H1 (cell line): ENCODE measurements at regions not wholly inside any gene's neighbourhood (a gene's known extent, or its start where the extent isn't known, plus 50 kb on each side); places are given as distances from the start of the nearest gene placed in this dataset.

Source experiments
- CTCF ChIA-PET: fragments of 300-600 bp; sonication (Branson Sonifier 250); formaldehyde crosslinking; loops from one replicate; lab custom pipeline; 2021; ENCODE audit not compliant: partially characterized antibody; lab: Charles Lee
- POLR2A ChIA-PET: fragments of 300-600 bp; sonication (Branson Sonifier 250); formaldehyde crosslinking; loops from one replicate; lab custom pipeline; 2021; ENCODE audit warnings: inconsistent platforms; ENCODE audit not compliant: partially characterized antibody; lab: Charles Lee
- DNase-seq, 2 experiments: peaks; one replicate each; pipeline versions ENCODE4 v3.0.0 to v3.0.0-alpha.2; 2010 to 2022; ENCODE audit warnings: low spot score in 2 of 2, low read depth in 1 of 2, mixed read lengths in 1 of 2
- FAIRE-seq: peaks from 2 replicates; lab custom pipeline; 2011; peaks lifted over from hg19 to GRCh38; lab: Jason Lieb, UNC
- H2AFZ ChIP-seq: 2 replicates; pipeline ENCODE4 v1.8.1; 2012; ENCODE audit warnings: low read length, inconsistent platforms
- H2AK5ac ChIP-seq: 2 replicates; pipeline ENCODE4 v1.6.1; 2013; ENCODE audit warnings: low read depth, low read length
- H2BK120ac ChIP-seq: replicated peaks from 2 replicates; pipeline ENCODE3; 2013; ENCODE audit warnings: low read depth, low read length, inconsistent platforms
- H2BK12ac ChIP-seq: 2 replicates; pipeline ENCODE4 v1.6.1; 2013; ENCODE audit warnings: low read depth, low read length
- H2BK15ac ChIP-seq: 2 replicates; pipeline ENCODE4 v1.6.1; 2013; ENCODE audit warnings: low read length
- H2BK20ac ChIP-seq: 2 replicates; pipeline ENCODE4 v1.6.1; 2013; ENCODE audit warnings: low read length
- H2BK5ac ChIP-seq: 2 replicates; pipeline ENCODE4 v1.6.1; 2013; ENCODE audit warnings: low read depth, low read length
- H3K14ac ChIP-seq: 2 replicates; pipeline ENCODE4 v1.6.1; 2013; ENCODE audit warnings: inconsistent platforms; ENCODE audit not compliant: insufficient read length
- H3K18ac ChIP-seq: 2 replicates; pipeline ENCODE4 v1.6.1; 2013; ENCODE audit warnings: low read length; ENCODE audit errors: extremely low read depth
- H3K23ac ChIP-seq: 2 replicates; pipeline ENCODE4 v1.6.1; 2013; ENCODE audit warnings: inconsistent platforms; ENCODE audit not compliant: insufficient read length
- H3K23me2 ChIP-seq: 2 replicates; pipeline ENCODE4 v1.6.1; 2013; ENCODE audit warnings: low read depth, low read length
- H3K27ac ChIP-seq: 2 replicates; pipeline ENCODE4 v1.6.1; 2011; ENCODE audit warnings: low read depth, low read length, inconsistent platforms
- H3K27me3 ChIP-seq, 4 experiments: replicated peaks in 1 of 4; 1 replicate in 1 of 4; 2 replicates in 3 of 4; pipeline versions ENCODE4 v1.6.1 to v1.8.1; 2011 to 2013; ENCODE audit warnings: low read length in 3 of 4, mild to moderate bottlenecking in 3 of 4, inconsistent platforms in 2 of 4, mixed read lengths in 2 of 4, moderate library complexity in 1 of 4; ENCODE audit not compliant: control insufficient read depth in 3 of 4, insufficient read depth in 3 of 4; ENCODE audit errors: extremely low read depth in 1 of 4
- H3K36me3 ChIP-seq, 4 experiments: 2 replicates each; pipeline versions ENCODE4 v1.6.1 to v1.8.1; 2011 to 2013; ENCODE audit warnings: mild to moderate bottlenecking in 4 of 4, low read length in 3 of 4, moderate library complexity in 2 of 4, control low read depth in 1 of 4, inconsistent platforms in 1 of 4; ENCODE audit not compliant: insufficient read depth in 4 of 4, control insufficient read depth in 2 of 4
- H3K4ac ChIP-seq: replicated peaks from 2 replicates; pipeline ENCODE3; 2013; ENCODE audit warnings: low read length, low read depth, mixed read lengths, inconsistent platforms; ENCODE audit not compliant: insufficient read length
- H3K4me1 ChIP-seq, 4 experiments: replicated peaks in 1 of 4; 1 replicate in 1 of 4; 2 replicates in 3 of 4; pipeline versions ENCODE4 v1.6.1 to v1.8.1; 2011 to 2013; ENCODE audit warnings: low read length in 3 of 4, inconsistent platforms in 2 of 4, mixed read lengths in 1 of 4; ENCODE audit not compliant: insufficient read depth in 4 of 4, control insufficient read depth in 3 of 4
- H3K4me2 ChIP-seq, 2 experiments: 2 replicates each; pipeline versions ENCODE4 v1.6.1 to v1.8.1; 2011 to 2013; ENCODE audit warnings: low read depth in 2 of 2, low read length in 2 of 2, control low read depth in 1 of 2, inconsistent platforms in 1 of 2, mild to moderate bottlenecking in 1 of 2; ENCODE audit not compliant: insufficient read depth in 1 of 2
- H3K4me3 ChIP-seq, 4 experiments: fragments of 200-600, 300-600 bp in 1 of 4; sonication (generic), shearing (Covaris generic), sonication (Bioruptor Twin) in 1 of 4; 2 replicates each; pipeline versions ENCODE4 v1.5.1 to v1.8.1; 2011 to 2016; ENCODE audit warnings: low read length in 4 of 4, low read depth in 3 of 4, control low read depth in 2 of 4, inconsistent platforms in 2 of 4, mild to moderate bottlenecking in 2 of 4, mixed read lengths in 1 of 4, moderate library complexity in 1 of 4; ENCODE audit not compliant: insufficient read depth in 2 of 4; ENCODE audit errors: extremely low read depth in 1 of 4
- H3K56ac ChIP-seq: replicated peaks from 2 replicates; pipeline ENCODE3; 2013; ENCODE audit warnings: low read depth, mild to moderate bottlenecking, mixed read lengths, low read length, inconsistent platforms; ENCODE audit not compliant: insufficient read length
- H3K79me1 ChIP-seq: 2 replicates; pipeline ENCODE4 v1.6.1; 2013; ENCODE audit warnings: low read depth, low read length, control low read depth
- H3K79me2 ChIP-seq, 2 experiments: 2 replicates each; pipeline versions ENCODE4 v1.6.1 to v1.8.1; 2012 to 2013; ENCODE audit warnings: low read length in 2 of 2, mild to moderate bottlenecking in 2 of 2, inconsistent platforms in 1 of 2; ENCODE audit not compliant: insufficient read depth in 2 of 2, control insufficient read depth in 1 of 2
- H3K9ac ChIP-seq, 4 experiments: replicated peaks in 1 of 4; 1 replicate in 1 of 4; 2 replicates in 3 of 4; pipeline versions ENCODE4 v1.6.1 to v1.8.1; 2011 to 2013; ENCODE audit warnings: low read depth in 3 of 4, low read length in 3 of 4, control low read depth in 2 of 4, mild to moderate bottlenecking in 2 of 4, moderate library complexity in 2 of 4, inconsistent platforms in 1 of 4; ENCODE audit errors: extremely low read depth in 1 of 4
- H3K9me3 ChIP-seq, 2 experiments: 2 replicates each; pipeline versions ENCODE4 v1.6.1 to v1.8.1; 2012 to 2013; ENCODE audit warnings: mild to moderate bottlenecking in 2 of 2, moderate library complexity in 2 of 2, control low read depth in 1 of 2, inconsistent platforms in 1 of 2, low read depth in 1 of 2, low read length in 1 of 2, mixed read lengths in 1 of 2; ENCODE audit not compliant: insufficient read depth in 2 of 2
- H4K20me1 ChIP-seq, 2 experiments: replicated peaks in 1 of 2; 2 replicates each; pipeline versions ENCODE3 to v1.8.1; 2011 to 2013; ENCODE audit warnings: inconsistent platforms in 2 of 2, low read length in 2 of 2, mild to moderate bottlenecking in 1 of 2; ENCODE audit not compliant: insufficient read depth in 2 of 2, control insufficient read depth in 1 of 2
- H4K5ac ChIP-seq: 2 replicates; pipeline ENCODE4 v1.6.1; 2013; ENCODE audit warnings: low read length, low read depth, mixed read lengths, inconsistent platforms; ENCODE audit not compliant: insufficient read length
- H4K8ac ChIP-seq: 2 replicates; pipeline ENCODE4 v1.8.0; 2013; ENCODE audit warnings: mild to moderate bottlenecking, moderate library complexity, low read length, inconsistent platforms; ENCODE audit not compliant: insufficient read depth; ENCODE audit errors: extremely low read depth
- H4K91ac ChIP-seq: replicated peaks from 2 replicates; pipeline ENCODE3; 2013; ENCODE audit warnings: low read length, mixed read lengths, inconsistent platforms; ENCODE audit not compliant: insufficient read length
- CBX8 ChIP-seq: fragments of 300-800, 300-1000 bp; sonication (generic); IDR thresholded peaks from 2 replicates; pipeline ENCODE4 v1.7.1; 2016; ENCODE audit warnings: low read depth, low read length, borderline replicate concordance
- HDAC2 ChIP-seq, 2 experiments: fragments of 300-600 bp in 1 of 2; sonication (generic) in 1 of 2; IDR thresholded peaks; 2 replicates each; pipeline ENCODE4 v1.6.1; 2011 to 2012; ENCODE audit warnings: low read depth in 2 of 2, low read length in 2 of 2, mild to moderate bottlenecking in 2 of 2, moderate library complexity in 2 of 2, borderline replicate concordance in 1 of 2, inconsistent platforms in 1 of 2
- KDM1A ChIP-seq: fragments of 200-600, 300-600 bp; sonication (generic); IDR thresholded peaks from 2 replicates; pipeline ENCODE4 v1.7.1; 2016; ENCODE audit warnings: mild to moderate bottlenecking, low read length, borderline replicate concordance
- PHF8 ChIP-seq: fragments of 200-600 bp; sonication (generic); conservative IDR thresholded peaks from 2 replicates; pipeline ENCODE4 v1.7.1; 2012; ENCODE audit warnings: low read depth, mild to moderate bottlenecking, inconsistent platforms, low read length, moderate library complexity
- POLR2A ChIP-seq, 2 experiments: IDR thresholded peaks; 1 replicate in 1 of 2; 2 replicates in 1 of 2; pipeline ENCODE4 v1.6.1; 2011; ENCODE audit warnings: low read depth in 2 of 2, low read length in 2 of 2, mild to moderate bottlenecking in 2 of 2; ENCODE audit errors: control extremely low read depth in 1 of 2
- RNF2 ChIP-seq: fragments of 200-900, 300-1000 bp; sonication (generic); IDR thresholded peaks from 2 replicates; pipeline ENCODE4 v1.7.1; 2016; ENCODE audit warnings: borderline replicate concordance, low read depth, mild to moderate bottlenecking, antibody characterized with exemption, low read length; ENCODE audit not compliant: poor library complexity, severe bottlenecking; ENCODE audit errors: missing control alignments
- SRF ChIP-seq: IDR thresholded peaks from 2 replicates; pipeline ENCODE4 v1.6.1; 2011; ENCODE audit warnings: mild to moderate bottlenecking, low read depth, low read length, moderate library complexity
- TAF1 ChIP-seq: IDR thresholded peaks from 2 replicates; pipeline ENCODE4 v1.6.1; 2011; ENCODE audit warnings: mild to moderate bottlenecking, low read depth, low read length
- YY1 ChIP-seq: IDR thresholded peaks from 2 replicates; pipeline ENCODE4 v1.6.1; 2011; ENCODE audit warnings: low read depth, mild to moderate bottlenecking, low read length
- WGBS, 2 experiments: shearing (Covaris generic) in 1 of 2; methylation state at CpG; one replicate each; pipeline versions ENCODE4 v1.1.6 to v1.1.7; 2013 to 2015; ENCODE audit warnings: low lambda C conversion rate in 2 of 2, mixed read lengths in 2 of 2, inconsistent platforms in 1 of 2, low coverage in 1 of 2, missing lambda C conversion rate in 1 of 2; ENCODE audit not compliant: insufficient replicate concordance in 2 of 2, insufficient coverage in 1 of 2, insufficient read length in 1 of 2; ENCODE audit errors: extremely low coverage in 1 of 2, missing lambda C conversion rate in 1 of 2; 5-methylcytosine and 5-hydroxymethylcytosine counted together
- TF ChIP-seq, protein P1 (sequence below): IDR thresholded peaks from 2 replicates; pipeline ENCODE4 v1.6.1; 2012; ENCODE audit warnings: low read length, inconsistent platforms
- TF ChIP-seq, protein P2 (sequence below): IDR thresholded peaks from 2 replicates; pipeline ENCODE4 v1.6.1; 2011; ENCODE audit warnings: low read length, improper control_type of control experiment

GRCh38 chr2:146131785-146132184 is 1611.9 kb upstream of the ZEB2 start:
- H3K4ac ChIP-seq, result no peak overlapping the region
- DNase-seq, result no peak
- no peak overlapping the region for H2BK120ac ChIP-seq
- H2BK12ac ChIP-seq, result no peak overlapping the region
- no peak overlapping the region for H3K27ac ChIP-seq
- H2AK5ac ChIP-seq, result no peak overlapping the region
- no peak overlapping the region for H4K91ac ChIP-seq
- no peak overlapping the region for H2BK20ac ChIP-seq
- no peak overlapping the region for H4K8ac ChIP-seq
- no peak overlapping the region for H2BK5ac ChIP-seq
- H3K4me1 ChIP-seq, result no peaks in the 10 kb centered on the region
- no peak overlapping the region for H3K4me2 ChIP-seq
- no peak overlapping the region for H3K56ac ChIP-seq
- CTCF ChIA-PET, result no interaction called here
- H3K79me1 ChIP-seq, result no peaks in the 10 kb centered on the region
- FAIRE-seq, result no peak
- no peak overlapping the region for H2AFZ ChIP-seq
- H3K36me3 ChIP-seq, result no peaks in the 10 kb centered on the region
- H3K14ac ChIP-seq, result no peak overlapping the region
- no peak overlapping the region for H3K4me3 ChIP-seq
- H3K18ac ChIP-seq, result no peak overlapping the region
- WGBS, 2 experiments, result 95% methylated on average over 1 of the region's 1 CpG; no CpG with 5 or more reads in 1 of the 2 experiments
- H3K79me2 ChIP-seq, result no peaks in the 10 kb centered on the region
- H3K23ac ChIP-seq, result no peak overlapping the region
- no peak overlapping the region for H3K9ac ChIP-seq
- no peak overlapping the region for H2BK15ac ChIP-seq
- H4K5ac ChIP-seq, result no peak overlapping the region
- POLR2A ChIA-PET, result no interaction called here
- H3K27me3 ChIP-seq, result no peaks in the 10 kb centered on the region
- no peaks in the 10 kb centered on the region for H4K20me1 ChIP-seq
- no peaks in the 10 kb centered on the region for H3K9me3 ChIP-seq
- H3K23me2 ChIP-seq, result no peaks in the 10 kb centered on the region
- TF ChIP-seq HDAC2 (IDR thresholded peaks at IDR 0.05; ENCODE audit: borderline replicate concordance in 1 of 2, low read depth in 2 of 2, low read length in 2 of 2) (no peak), YY1 (no peak), SRF (no peak), TAF1 (no peak), PHF8 (no peak), KDM1A (no peak), RNF2 (no peak), POLR2A (IDR thresholded peaks at IDR 0.05; ENCODE audit: control extremely low read depth in 1 of 2, low read depth in 2 of 2, low read length in 2 of 2) (no peak), CBX8 (no peak)
- TF ChIP-seq, protein P1, sequence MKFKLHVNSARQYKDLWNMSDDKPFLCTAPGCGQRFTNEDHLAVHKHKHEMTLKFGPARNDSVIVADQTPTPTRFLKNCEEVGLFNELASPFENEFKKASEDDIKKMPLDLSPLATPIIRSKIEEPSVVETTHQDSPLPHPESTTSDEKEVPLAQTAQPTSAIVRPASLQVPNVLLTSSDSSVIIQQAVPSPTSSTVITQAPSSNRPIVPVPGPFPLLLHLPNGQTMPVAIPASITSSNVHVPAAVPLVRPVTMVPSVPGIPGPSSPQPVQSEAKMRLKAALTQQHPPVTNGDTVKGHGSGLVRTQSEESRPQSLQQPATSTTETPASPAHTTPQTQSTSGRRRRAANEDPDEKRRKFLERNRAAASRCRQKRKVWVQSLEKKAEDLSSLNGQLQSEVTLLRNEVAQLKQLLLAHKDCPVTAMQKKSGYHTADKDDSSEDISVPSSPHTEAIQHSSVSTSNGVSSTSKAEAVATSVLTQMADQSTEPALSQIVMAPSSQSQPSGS, result no peak
- TF ChIP-seq, protein P2, sequence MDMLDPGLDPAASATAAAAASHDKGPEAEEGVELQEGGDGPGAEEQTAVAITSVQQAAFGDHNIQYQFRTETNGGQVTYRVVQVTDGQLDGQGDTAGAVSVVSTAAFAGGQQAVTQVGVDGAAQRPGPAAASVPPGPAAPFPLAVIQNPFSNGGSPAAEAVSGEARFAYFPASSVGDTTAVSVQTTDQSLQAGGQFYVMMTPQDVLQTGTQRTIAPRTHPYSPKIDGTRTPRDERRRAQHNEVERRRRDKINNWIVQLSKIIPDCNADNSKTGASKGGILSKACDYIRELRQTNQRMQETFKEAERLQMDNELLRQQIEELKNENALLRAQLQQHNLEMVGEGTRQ, result no peak
